NCI-H2227 (cell line): ENCODE measurements at regions not wholly inside any gene's neighbourhood (a gene's known extent, or its start where the extent isn't known, plus 50 kb on each side); places are given as distances from the start of the nearest gene placed in this dataset.

Source experiments
- DNase-seq: peaks from one replicate; lab custom pipeline; 2025; ENCODE audit not compliant: unreplicated experiment; lab: John Stamatoyannopoulos, UW

GRCh38 chr12:34391771-34392581, 369.7 kb downstream of the ALG10 start:
- DNase-seq, result no peak

GRCh38 chr12:34392741-34393085, 370.4 kb downstream of the ALG10 start:
- no peak for DNase-seq

- no peak for DNase-seq
These were observed 371.0 kb downstream of the ALG10 start for GRCh38 chr12:34393086-34393820.

GRCh38 chr12:34393821-34394150, 371.5 kb downstream of the ALG10 start:
- no peak for DNase-seq

GRCh38 chr12:34394211-34395055, 372.1 kb downstream of the ALG10 start:
- no peak for DNase-seq

- DNase-seq, result no peak
These were observed 373.0 kb downstream of the ALG10 start for GRCh38 chr12:34395056-34396005.

GRCh38 chr12:34396006-34396860, 373.9 kb downstream of the ALG10 start:
- no peak for DNase-seq

GRCh38 chr12:34396861-34397590, 374.7 kb downstream of the ALG10 start:
- DNase-seq, result no peak

- no peak for DNase-seq
These were observed 375.5 kb downstream of the ALG10 start for GRCh38 chr12:34397591-34398365.

GRCh38 chr12:34398366-34398705, 376.0 kb downstream of the ALG10 start:
- DNase-seq, result no peak

- no peak for DNase-seq
These were observed 376.7 kb downstream of the ALG10 start for GRCh38 chr12:34398706-34399630.

- no peak for DNase-seq
These were observed 377.5 kb downstream of the ALG10 start for GRCh38 chr12:34399631-34400410.

- DNase-seq, result no peak
These were observed 378.1 kb downstream of the ALG10 start for GRCh38 chr12:34400411-34400881.

- DNase-seq, result no peak
These were observed 378.8 kb downstream of the ALG10 start for GRCh38 chr12:34400986-34401658.

- no peak for DNase-seq
These were observed 379.4 kb downstream of the ALG10 start for GRCh38 chr12:34401659-34402227.
